Retina (tissue), 1 donor: ENCODE measurements at regions not wholly inside any gene's neighbourhood (a gene's known extent, or its start where the extent isn't known, plus 50 kb on each side); places are given as distances from the start of the nearest gene placed in this dataset.

Experiments used
- DNase-seq: peaks from one replicate; pipeline ENCODE4 v3.0.0-alpha.2; 2016

GRCh38 chr2:43051338-43051737 lies 175.1 kb downstream of the ZFP36L2 start:
- no peak for DNase-seq

- no peak for DNase-seq
Measured at GRCh38 chr2:43050866-43051265, 175.5 kb downstream of the ZFP36L2 start.

GRCh38 chr2:43049836-43050801 lies 176.3 kb downstream of the ZFP36L2 start:
- DNase-seq = no peak

- DNase-seq = no peak
Measured at GRCh38 chr2:43047187-43047780, 179.1 kb downstream of the ZFP36L2 start.

GRCh38 chr2:43045866-43046265 lies 180.5 kb downstream of the ZFP36L2 start:
- DNase-seq = no peak

GRCh38 chr2:43044093-43044681 lies 182.2 kb downstream of the ZFP36L2 start:
- DNase-seq = no peak

- DNase-seq = no peak
Measured at GRCh38 chr2:43043553-43043870, 182.9 kb downstream of the ZFP36L2 start.

- peak; percentile 55 for DNase-seq
Measured at GRCh38 chr2:43041661-43042360, 184.6 kb downstream of the ZFP36L2 start.

GRCh38 chr2:43041173-43041591 lies 185.2 kb downstream of the ZFP36L2 start:
- DNase-seq = no peak

- DNase-seq = no peak
Measured at GRCh38 chr2:43040084-43040854, 186.1 kb downstream of the ZFP36L2 start.

- DNase-seq = no peak
Measured at GRCh38 chr2:43039376-43040080, 186.9 kb downstream of the ZFP36L2 start.

GRCh38 chr2:43038696-43039094 lies 187.7 kb downstream of the ZFP36L2 start:
- no peak for DNase-seq

GRCh38 chr2:43038034-43038695 lies 188.2 kb downstream of the ZFP36L2 start:
- no peak for DNase-seq

GRCh38 chr2:43035922-43036321 lies 190.5 kb downstream of the ZFP36L2 start:
- DNase-seq = no peak

- DNase-seq = no peak
Measured at GRCh38 chr2:43034921-43035320, 191.5 kb downstream of the ZFP36L2 start.

GRCh38 chr2:43034242-43034619 lies 192.2 kb downstream of the ZFP36L2 start:
- DNase-seq = no peak

GRCh38 chr2:43033466-43034241 lies 192.8 kb downstream of the ZFP36L2 start:
- DNase-seq = no peak

GRCh38 chr2:43033016-43033270 lies 193.5 kb downstream of the ZFP36L2 start:
- no peak for DNase-seq

- DNase-seq = no peak
Measured at GRCh38 chr2:43032213-43033015, 194.0 kb downstream of the ZFP36L2 start.
